Loucy (cell line): ENCODE measurements at regions not wholly inside any gene's neighbourhood (a gene's known extent, or its start where the extent isn't known, plus 50 kb on each side); places are given as distances from the start of the nearest gene placed in this dataset.

Source experiments
- EZH2phosphoT487 ChIP-seq: fragments of 200-600 bp; IDR thresholded peaks from 2 replicates; pipeline ENCODE4 v1.6.1; 2018; ENCODE audit warnings: antibody characterized with exemption, mild to moderate bottlenecking, moderate library complexity, borderline replicate concordance
- TF ChIP-seq, protein P1 (sequence below): fragments of 200-600 bp; sonication (generic); conservative IDR thresholded peaks from 2 replicates; pipeline ENCODE4 v1.5.1; 2014; ENCODE audit warnings: mild to moderate bottlenecking, antibody characterized with exemption, low read length

DNA sequence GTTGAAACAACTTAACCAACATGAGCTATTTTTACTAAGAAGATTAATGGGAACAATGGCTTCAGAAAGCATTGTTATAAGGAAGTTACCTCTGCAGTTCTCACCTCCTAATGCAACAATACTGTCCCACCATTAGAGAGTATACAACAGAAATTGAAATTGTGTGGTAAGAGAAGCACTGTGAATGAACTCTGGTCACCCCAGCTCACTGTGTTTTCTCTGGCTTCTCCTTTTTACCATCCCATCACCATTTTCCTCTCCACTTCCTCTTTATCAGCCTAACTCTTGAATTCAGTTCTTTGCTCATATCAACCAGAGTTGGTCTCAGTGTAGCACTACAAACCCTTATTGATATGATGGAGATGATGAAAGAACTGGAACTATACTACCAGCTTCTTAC is 138.0 kb upstream of the POU2AF2 start:
- TF ChIP-seq, protein P1, sequence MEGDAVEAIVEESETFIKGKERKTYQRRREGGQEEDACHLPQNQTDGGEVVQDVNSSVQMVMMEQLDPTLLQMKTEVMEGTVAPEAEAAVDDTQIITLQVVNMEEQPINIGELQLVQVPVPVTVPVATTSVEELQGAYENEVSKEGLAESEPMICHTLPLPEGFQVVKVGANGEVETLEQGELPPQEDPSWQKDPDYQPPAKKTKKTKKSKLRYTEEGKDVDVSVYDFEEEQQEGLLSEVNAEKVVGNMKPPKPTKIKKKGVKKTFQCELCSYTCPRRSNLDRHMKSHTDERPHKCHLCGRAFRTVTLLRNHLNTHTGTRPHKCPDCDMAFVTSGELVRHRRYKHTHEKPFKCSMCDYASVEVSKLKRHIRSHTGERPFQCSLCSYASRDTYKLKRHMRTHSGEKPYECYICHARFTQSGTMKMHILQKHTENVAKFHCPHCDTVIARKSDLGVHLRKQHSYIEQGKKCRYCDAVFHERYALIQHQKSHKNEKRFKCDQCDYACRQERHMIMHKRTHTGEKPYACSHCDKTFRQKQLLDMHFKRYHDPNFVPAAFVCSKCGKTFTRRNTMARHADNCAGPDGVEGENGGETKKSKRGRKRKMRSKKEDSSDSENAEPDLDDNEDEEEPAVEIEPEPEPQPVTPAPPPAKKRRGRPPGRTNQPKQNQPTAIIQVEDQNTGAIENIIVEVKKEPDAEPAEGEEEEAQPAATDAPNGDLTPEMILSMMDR: no peak
- TF ChIP-seq EZH2phosphoT487: no peak
